Activated CD8-positive, alpha-beta memory T cell treated with anti-CD3 and anti-CD28 coated beads for 1 hour (primary cell): ENCODE measurements at regions not wholly inside any gene's neighbourhood (a gene's known extent, or its start where the extent isn't known, plus 50 kb on each side); places are given as distances from the start of the nearest gene placed in this dataset.

Source experiments
- DNase-seq, 2 donors: peaks; one replicate each; pipeline ENCODE4 v3.0.0-alpha.2; 2020; ENCODE audit warnings: low read depth in 1 of 2; ENCODE audit errors: extremely low read depth in 1 of 2

- no peak for DNase-seq
These were observed 198.2 kb upstream of the ATP2B1 start for GRCh38 chr12:89906824-89907223.

GRCh38 chr12:89906178-89906577 lies 197.5 kb upstream of the ATP2B1 start:
- no peak for DNase-seq

DNA sequence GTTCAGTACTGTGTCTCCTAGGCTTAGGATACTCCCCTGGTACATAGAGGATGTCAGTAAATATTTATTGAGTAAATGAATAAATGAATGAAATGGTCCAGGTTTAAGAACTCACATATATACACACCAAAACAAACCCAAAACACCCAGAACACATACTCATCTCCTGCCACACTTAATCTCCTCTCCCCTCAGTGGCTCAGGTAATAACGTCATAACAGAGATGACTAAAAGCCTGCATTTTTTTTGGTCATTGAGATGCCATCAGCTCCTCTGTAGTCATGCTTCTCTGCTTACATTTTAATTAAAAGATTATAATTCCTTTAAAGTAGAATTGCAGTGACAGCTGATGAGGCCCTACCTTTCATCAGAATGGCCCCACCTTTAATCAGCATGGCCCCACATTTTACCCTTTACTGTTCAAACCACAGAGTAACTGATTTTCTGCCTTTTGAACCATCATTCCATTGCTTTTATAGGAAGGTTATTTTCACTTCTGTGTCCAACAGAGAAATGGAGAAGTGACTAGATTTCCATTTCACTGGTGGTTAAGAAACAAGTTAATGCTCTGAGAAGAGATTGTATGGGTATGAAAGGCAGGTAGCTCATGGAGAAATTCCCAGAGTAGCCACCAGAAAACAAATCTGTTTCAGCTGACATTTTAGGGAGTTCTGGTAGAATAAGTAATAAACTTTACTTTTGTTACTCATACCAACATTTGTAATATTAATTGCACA lies 193.4 kb upstream of the ATP2B1 start:
- no peak for DNase-seq

- DNase-seq = no peak
These were observed 192.7 kb upstream of the ATP2B1 start for GRCh38 chr12:89901319-89901718.

DNA sequence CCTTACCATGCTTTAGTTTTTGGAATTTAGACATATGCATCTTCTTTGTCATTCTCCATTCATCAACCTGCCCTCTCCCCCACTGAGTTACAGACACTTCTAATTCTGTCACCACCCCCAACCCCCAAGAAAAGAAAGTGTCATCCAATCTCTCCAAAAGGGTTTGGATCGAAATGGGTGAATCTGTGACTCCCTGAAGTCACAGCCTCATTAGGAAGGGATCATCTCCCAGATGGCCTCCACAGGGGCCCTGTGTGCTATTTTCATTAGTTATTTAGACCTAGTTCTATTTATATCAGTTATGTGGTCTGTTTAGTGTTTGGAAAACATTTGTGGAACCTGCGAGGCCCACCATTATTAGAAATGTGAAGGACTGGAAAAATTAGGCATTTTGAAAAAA lies 191.0 kb upstream of the ATP2B1 start:
- DNase-seq = no peak

DNA sequence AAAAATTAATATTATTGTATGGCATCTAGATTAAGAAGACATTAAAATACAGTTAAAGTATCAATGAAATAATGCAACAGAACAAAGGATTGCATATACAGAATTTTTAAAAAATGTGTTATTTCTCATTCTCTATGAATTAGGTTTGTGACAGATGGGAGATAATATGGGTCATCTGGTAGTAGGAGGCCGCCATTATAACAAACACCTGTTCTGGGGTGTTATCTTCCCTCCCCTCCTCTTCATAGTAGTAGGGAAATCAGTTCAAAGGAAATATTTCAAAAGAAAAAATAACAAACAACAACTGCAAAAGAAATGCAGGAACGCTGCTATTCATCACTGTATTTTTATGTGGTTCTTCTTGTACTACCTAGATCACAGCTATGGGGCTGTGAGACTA lies 187.0 kb upstream of the ATP2B1 start:
- DNase-seq = no peak

GRCh38 chr12:89895101-89895500 lies 186.5 kb upstream of the ATP2B1 start:
- DNase-seq = no peak

DNA sequence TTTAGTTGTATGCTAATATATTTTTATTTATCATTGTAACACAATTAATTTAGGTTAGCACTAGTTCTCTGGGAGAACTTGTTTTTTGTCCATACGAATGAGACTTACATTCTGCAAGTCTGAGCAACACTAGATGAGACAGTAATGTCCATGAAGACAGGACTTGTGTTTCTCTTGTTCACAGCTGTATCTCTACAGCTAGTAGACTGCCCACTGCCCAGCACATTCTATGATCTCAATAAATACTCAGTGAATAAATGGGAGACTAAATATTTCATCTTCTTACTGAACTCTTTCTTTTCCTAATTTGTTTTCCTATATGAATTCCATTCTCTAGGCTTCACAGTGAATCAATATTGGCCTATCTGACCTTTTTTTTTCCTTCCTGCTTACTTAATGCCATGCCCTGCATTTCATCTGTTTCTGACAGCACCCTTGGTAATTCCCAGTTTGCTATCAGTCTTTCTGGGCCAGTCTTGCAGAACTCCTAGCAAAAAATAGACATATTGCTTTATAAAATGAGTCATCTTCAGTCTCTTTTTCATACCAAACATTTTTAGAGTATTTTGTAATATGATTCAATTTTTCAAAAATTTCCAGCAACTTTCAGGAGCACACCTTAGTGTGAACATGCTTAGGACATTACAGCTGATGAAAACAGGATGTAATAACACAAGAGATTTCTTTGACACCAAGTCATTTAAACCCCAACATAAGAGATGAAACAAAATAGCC lies 185.5 kb upstream of the ATP2B1 start:
- DNase-seq = no peak

- DNase-seq = no peak
These were observed 183.8 kb upstream of the ATP2B1 start for GRCh38 chr12:89892436-89892835.

GRCh38 chr12:89891933-89892332 lies 183.3 kb upstream of the ATP2B1 start:
- no peak for DNase-seq

DNA sequence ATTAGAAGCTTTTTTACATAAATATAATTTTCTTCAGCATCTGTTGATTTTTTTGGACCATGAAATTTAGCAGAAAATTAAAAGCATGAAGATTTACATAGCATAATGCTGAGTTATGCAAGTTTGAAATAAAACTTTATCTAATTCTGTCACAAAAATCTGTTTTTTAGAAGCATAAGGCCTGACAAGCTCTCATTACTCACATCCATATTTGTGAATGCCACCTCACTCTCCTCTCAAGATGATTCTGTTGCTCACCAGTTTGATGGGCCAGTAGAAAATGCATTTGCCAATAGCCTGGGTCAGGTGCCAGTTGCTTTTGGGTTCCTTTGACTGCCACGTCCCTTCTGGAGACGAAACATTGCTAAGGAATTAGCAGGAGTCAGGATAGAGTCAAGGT lies 181.5 kb upstream of the ATP2B1 start:
- DNase-seq = no peak

- DNase-seq = no peak
These were observed 180.4 kb upstream of the ATP2B1 start for GRCh38 chr12:89889062-89889461.

DNA sequence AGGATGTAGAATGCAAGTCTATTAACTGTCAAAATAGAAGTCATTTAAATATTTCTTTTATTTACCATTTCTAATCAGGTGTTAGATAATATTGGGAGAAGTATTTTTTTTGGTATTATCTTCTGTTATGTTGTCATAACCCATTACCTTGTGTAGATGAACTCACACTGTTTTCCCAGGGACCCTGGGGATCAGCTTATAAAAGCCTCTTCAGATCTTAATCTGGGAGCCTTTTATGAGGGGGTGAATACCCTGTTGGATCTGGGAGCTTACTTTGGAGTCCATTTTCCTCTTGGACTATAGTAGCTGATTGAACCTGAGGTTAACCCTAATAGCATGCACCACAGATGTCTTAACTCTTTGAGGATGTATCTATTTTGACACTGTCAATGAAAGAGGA lies 176.3 kb upstream of the ATP2B1 start:
- DNase-seq = no peak

- DNase-seq = no peak
These were observed 175.8 kb upstream of the ATP2B1 start for GRCh38 chr12:89884416-89884898.

DNA sequence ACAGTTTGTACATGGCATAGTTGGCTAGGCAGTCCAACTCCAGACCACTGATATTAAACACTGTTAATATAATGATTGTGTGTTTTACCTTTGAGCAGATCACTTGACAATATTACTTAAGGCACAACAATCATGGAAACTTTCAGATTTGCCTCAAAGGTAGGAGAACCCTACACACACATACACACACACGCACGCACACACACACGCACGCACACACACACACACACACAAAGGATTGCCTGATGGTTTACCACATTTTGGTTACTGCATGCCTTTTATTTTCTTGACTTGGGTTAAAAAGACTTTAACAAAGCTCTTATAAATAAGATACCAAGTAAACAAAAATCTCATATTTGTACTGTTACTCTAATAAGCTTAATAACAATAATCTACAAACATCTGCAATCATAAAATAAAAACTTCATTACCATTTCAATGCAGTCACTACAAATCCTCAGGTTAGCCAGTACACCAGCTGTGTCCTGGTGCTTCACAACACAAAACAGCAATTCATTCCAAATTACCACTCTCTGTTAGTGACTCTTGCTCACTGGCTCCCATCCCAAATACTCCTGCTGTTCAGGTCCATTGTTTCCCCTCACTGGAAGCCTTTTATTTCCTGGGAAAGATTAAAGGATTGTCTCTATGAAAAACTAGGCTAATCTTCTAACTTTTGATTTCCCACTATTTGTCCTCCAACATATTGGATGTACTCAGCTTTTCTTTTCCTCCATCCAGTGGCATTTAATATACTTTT lies 175.2 kb upstream of the ATP2B1 start:
- DNase-seq = no peak

DNA sequence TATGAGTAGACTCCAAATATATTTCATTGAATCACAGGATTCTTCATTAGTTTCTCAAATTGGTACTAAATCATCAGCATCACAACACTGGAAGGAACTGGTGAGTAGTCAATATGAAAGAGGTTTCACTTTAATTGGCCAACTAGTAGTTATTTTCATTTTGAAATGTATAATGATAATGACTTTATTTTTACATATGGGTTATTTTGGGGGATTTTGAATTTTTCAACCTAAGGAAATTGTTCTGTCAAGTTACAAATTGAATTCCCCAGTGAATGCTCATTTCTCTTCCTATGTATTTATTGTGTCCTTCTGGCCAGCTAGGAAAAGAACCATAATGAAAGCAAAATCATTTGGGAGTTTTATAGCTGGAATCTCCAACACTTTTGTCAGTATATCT lies 174.2 kb upstream of the ATP2B1 start:
- DNase-seq = no peak

GRCh38 chr12:89882050-89882449 lies 173.4 kb upstream of the ATP2B1 start:
- no peak for DNase-seq

DNA sequence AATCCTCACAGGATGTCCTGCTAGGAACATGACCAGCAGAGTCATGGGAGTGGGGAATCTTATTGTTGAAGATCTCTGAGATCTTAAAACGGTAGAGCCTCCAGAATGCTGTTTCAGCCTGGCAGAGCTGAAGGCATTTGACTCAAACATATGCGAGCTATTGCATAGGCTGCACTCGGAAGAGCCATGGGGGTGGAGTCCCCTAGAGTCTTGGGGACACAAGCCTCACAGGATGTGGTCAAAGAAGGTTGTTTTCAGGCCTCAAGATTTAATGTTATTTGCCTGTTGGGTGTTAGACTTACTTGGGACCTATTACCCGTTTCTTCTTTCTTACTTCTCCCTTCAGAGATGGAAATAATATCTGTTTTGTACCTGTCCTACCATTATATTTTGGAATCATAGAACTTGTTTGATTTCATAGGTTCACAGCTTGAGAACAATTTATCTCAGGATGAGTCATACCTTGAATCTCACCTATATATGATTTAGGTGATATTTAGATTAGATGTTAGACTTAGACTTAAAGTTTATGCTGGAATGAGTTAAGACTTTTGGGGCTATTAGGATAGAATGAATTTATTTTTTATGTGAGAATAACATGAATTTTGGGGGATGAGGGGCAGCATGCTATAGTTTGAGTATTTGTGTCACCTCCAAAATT lies 172.2 kb upstream of the ATP2B1 start:
- no peak for DNase-seq

DNA sequence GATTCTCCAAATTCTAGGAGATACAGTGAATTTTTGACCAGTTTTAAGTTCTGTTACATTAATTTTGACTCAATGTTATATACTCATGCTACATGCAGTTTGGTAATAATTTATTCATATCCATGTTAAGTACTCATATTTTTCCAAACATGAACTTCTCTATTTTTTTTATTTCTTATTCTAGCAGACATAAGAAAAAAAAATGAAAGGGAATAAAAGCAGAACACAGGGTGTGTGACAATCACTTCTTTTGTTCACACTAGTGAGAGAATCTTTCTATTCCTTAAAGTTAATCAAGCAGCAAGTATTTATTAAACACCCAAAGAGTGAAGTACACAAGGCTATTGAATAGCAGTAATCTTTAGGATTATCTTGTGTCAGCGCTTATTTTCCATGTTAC lies 171.1 kb upstream of the ATP2B1 start:
- DNase-seq = no peak

- no peak for DNase-seq
These were observed 170.3 kb upstream of the ATP2B1 start for GRCh38 chr12:89878950-89879349.

DNA sequence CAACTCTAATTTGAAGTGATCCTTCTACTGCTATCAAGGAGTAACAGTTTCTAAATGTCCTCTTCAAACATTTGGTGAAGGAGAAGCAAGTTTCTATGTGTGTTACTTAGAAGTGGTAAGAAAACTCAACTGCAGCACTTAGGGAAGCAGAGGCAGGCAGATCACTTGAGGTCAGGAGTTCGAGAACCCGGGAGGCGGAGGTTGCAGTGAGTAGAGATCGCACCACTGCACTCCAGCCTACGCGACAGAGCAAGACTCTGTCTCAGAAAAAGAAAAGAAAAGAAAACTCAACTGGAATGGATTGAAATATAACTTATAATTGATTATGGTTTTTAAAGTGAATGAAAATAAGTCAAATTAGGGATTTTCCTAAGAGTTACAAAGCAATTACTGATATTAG lies 169.7 kb upstream of the ATP2B1 start:
- no peak for DNase-seq
